ENCODE measurements at regions not wholly inside any gene's neighbourhood (a gene's known extent, or its start where the extent isn't known, plus 50 kb on each side); places are given as distances from the start of the nearest gene placed in this dataset.

DNA sequence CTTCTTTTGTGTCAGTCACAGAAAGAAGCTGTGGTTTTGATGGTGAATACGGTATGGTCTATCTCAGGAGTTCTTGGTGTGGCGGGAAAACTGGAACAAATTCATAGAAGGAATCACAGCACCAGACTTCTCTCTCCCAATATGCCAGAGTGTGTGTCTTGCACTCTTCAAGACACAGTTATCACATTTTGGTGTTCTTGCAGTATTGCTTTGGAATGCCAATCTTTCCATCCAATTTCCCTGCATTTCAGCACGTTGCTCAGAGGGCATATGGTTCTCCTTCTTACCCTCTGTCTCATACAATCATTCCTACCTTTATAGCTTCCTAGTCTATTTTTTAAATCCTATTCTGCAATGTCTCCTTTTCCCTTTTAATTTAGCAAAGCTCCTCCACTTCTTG is 216.3 kb downstream of the TMEM182 start:
- TF ChIP-seq CTCF (IDR thresholded peaks at IDR 0.05; ENCODE audit: control extremely low read depth in 1 of 3, insufficient read depth in 1 of 3, low read depth in 1 of 3, low read length in 3 of 3) (no peak), KDM1A (IDR thresholded peaks at IDR 0.05; ENCODE audit: borderline replicate concordance, low read length) (no peak), POLR2A (IDR thresholded peaks at IDR 0.05; ENCODE audit: control extremely low read depth in 1 of 2, low read depth in 2 of 2, low read length in 2 of 2) (no peak), ZNF274 (IDR thresholded peaks at IDR 0.05; ENCODE audit: borderline replicate concordance, extremely low read depth, low read length) (no peak), TCF12 (IDR thresholded peaks at IDR 0.05; ENCODE audit: low read depth, low read length) (no peak), GTF2F1 (IDR thresholded peaks at IDR 0.05; ENCODE audit: borderline replicate concordance, low read depth, low read length) (no peak), FOSL1 (IDR thresholded peaks at IDR 0.05; ENCODE audit: insufficient read depth, low read depth, low read length) (no peak), BRCA1 (IDR thresholded peaks at IDR 0.05; ENCODE audit: low read depth, low read length) (no peak), RAD21 (IDR thresholded peaks at IDR 0.05 in 1 of 2, conservative IDR thresholded peaks at IDR 0.05 in 1 of 2; ENCODE audit: low read depth in 2 of 2, low read length in 2 of 2) (no peak)
